GM18868 (cell line): ENCODE measurements at regions not wholly inside any gene's neighbourhood (a gene's known extent, or its start where the extent isn't known, plus 50 kb on each side); places are given as distances from the start of the nearest gene placed in this dataset.

Experiments
- ATAC-seq: cut with Tn5 transposase; IDR thresholded peaks from one replicate; pipeline ENCODE4 v1.9.1; 2021; ENCODE audit warnings: mild to moderate bottlenecking, moderate library complexity; ENCODE audit not compliant: unreplicated experiment

DNA sequence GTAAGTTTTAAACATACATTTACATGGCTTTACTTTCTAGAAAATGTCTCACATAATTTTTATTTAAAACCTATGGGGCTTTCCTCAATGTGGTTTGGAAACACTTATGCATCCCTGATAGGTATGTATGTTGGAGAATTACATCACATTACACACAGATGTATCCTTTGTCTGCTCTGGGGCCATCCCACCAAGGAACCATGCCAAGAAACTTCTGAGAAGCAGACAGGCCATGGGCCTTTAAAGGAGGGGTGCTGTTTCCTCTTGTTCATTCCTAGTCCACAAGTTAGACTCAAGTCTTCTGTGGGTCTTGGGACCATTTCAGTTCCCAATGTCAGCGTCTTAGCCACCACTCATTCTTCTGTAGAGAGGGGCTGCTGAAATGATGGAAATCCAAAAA, 162.0 kb upstream of the SETBP1 start:
- no peak for ATAC-seq

DNA sequence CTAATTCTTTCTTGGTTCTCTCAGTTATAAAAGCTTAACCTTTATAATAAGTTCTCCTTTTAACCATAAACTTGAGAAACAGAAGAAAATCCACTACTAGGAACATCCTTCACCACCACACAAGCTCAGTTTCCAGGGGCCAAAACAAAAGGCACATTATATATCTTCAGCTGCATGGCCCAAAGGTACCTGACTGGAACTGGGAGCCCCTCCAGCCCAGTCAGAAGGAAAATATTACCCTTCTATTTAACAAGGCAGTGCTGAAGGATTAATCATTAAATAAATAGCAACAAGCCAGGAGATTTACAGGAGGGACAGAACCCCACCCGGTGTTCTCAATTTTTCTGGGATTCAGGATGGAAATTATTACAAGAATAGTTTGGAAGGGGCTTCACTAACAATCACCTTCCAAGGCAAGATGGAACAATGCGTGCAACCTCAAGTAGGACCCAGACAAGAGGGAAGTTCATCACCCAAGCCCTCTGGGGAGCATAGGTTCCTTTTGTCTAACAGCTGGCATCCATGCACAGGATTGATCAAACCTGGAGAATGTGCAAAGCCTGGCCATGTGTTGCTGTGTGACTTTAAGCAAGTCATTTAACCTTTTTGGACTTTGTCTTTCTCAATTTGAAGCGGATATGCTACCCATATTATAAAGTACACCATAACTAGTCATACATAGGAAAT, 159.6 kb upstream of the SETBP1 start:
- ATAC-seq = no peak

- ATAC-seq = no peak
These were observed 159.0 kb upstream of the SETBP1 start for GRCh38 chr18:44521668-44522022.

DNA sequence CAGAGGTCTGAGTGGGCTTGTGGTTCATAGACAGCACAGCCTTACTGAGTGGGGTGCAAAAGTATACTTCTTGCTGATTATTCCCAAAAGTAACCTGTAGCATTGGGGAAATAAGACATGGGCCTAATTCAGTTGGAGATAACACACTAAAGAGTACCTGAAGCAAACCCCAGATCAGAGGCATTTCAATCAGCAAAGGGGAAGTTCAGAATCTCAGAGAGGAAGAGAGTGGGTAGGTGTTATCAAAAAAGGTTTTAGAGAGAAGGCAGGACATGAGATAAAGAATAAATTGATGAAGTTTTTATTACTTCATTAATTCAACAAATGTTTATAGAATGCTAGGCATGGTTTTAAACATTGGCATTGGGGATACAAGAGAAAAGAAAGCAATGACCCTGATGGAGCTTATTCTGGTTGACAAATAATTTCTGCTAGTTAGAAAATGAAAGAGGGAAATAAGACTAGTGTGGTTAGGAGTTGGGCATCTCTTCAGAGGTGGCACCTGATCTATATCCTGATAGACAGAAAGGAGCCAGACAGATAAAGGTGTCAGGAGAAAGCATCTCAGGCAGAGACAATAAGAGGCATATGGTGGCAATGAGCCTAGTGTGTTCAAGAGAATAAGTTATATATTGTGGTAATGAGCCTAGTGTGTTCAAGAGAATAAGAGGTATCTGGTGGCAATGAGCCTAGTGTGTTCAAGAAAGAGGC, 153.8 kb upstream of the SETBP1 start:
- ATAC-seq = peak; percentile 70

DNA sequence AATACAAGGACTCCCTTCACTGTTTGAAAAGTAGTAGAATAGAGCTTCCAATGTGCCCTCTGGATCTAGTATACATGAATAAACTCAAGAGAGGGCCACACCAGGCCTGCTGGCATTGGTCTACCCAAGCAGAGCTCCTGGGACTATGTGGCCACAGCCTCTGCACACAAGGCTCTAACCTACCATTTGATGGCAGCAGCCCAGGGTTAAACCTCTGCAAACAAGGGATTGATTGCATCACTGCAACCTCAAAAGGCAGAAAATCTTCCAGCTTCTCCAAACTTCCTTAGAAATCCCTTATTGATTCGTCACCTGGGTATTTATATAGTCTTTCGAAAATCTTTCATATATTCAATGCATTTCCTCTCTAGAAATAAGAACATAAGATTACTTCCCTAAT, 147.6 kb upstream of the SETBP1 start:
- no peak for ATAC-seq

DNA sequence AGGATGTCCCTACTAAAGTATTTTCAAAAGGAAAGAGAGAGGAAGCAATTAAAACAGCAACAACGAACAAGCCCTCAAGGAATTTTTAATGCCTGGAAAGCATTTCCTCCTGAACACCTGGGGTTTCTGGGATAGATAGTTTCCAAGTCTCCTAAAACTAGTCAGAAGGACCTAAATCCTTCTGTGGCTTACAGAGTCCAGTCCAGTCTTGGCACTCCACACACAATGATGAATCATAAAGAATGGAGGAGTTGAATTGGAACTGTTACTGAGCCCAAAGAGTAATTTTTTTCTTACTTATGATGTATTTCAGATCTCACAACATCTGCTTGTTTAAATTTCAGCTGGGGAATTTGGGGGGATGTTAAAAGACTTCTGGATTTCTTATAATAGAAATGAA, 144.6 kb upstream of the SETBP1 start:
- no peak for ATAC-seq

DNA sequence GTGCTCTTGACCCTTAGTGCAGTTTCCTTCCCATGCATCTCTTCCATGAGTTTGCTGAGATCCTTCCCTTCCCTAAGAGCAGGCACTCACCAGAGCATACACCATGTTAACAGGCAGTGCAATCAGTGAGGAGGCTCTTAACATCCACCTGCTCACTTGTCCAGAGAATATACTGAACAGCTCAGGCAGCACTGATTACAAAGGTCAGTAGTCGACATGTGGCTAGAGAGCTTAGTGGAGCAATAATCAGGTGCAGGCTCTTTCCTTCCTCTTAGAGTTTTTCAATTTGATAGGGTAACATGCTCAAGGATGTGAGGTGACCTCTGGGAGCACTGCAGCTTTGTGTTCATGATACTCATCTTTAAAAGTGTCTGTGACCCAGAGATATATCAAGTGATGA, 144.1 kb upstream of the SETBP1 start:
- no peak for ATAC-seq

GRCh38 chr18:44537526-44537925, 143.2 kb upstream of the SETBP1 start:
- no peak for ATAC-seq

- no peak for ATAC-seq
These were observed 140.8 kb upstream of the SETBP1 start for GRCh38 chr18:44539926-44540325.

DNA sequence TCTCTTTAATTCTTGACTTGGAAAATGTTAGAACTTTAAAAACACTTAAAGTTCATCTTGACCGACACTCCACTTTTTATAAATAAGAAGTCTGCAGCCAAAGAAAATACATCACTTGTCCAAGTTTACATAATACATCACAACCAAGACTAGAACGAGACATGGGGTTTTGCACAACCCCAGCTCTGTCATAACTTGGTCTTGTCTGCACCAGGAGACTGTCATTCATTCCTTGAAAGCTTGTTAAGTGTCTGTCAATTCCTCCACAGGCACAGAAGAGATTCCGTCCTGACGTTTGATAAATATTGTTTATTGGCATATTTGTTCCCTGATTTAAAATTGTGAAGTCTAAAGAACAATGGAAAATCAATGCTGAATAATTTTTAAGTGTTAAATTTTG, 139.5 kb upstream of the SETBP1 start:
- no peak for ATAC-seq

GRCh38 chr18:44541781-44542180, 138.9 kb upstream of the SETBP1 start:
- ATAC-seq = no peak

GRCh38 chr18:44543387-44543786, 137.3 kb upstream of the SETBP1 start:
- no peak for ATAC-seq

DNA sequence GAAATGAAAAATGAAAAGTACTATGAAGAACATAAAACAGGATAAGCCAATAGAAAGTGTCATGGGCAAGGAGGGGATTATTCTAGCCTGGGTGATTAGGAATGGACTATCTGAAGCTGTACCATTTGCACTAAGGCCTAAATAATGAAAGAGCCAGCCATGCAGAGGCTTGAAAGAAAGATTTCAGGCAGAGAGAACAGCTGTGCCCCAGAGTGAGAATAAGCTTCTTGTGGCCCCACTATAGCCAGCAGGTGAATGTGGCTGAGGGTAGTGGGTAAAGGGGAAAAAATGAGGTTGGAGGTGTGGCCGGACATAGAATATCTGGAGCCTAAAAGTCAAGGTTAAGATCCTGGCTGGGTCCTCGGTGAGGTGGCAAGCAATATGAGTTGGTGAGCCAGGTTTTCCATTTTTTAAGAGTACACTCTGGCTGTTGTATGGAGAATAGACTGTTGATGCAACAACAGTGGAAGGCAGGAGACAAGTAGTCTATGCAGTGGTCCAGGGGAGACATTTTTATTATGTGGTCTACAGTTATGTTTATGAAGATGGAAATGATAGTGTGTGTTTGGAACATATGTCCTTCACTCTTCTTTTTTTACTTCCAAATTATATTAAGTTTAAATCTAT, 135.2 kb upstream of the SETBP1 start:
- no peak for ATAC-seq

- no peak for ATAC-seq
These were observed 133.7 kb upstream of the SETBP1 start for GRCh38 chr18:44546954-44547353.

GRCh38 chr18:44548291-44549221, 132.1 kb upstream of the SETBP1 start:
- ATAC-seq = no peak

DNA sequence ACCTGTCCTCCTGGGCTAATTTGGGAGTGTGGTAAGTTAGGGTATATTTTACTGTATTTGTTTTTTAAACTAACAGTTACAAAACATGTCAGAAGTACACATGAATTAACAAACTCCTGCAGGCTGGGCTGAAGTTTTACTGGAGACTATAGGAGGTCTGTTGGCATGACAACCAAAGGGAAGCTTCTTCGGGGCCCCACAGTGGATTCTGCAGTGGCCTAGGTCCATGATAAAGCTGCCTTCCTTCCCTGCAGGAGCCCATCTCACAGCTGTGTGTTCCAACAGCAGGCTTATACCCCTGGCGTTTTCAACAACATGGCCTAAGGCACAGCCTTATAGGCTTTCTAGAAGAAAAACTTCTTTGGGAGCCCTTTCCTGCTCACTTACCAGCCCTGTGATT, 128.0 kb upstream of the SETBP1 start:
- no peak for ATAC-seq

DNA sequence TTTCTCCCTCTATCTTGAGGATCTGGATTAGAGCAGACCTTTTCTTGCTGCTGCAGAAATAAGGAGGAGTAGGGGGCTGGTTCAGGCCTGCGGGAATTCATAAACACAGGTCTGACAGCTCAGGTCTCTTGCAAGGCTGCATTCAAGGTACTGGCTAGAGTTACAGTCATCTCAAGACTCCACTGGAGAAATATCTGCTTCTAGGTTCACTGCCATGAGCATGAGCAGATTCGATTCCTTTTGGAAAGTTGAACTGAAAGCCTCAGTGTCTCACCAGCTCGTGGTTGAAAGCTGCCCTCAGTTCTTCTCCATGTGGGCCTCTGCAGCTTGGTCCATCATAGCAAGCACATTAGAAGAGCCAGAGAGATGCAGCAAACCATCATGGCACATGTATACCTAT, 124.4 kb upstream of the SETBP1 start:
- peak; percentile 91 for ATAC-seq

DNA sequence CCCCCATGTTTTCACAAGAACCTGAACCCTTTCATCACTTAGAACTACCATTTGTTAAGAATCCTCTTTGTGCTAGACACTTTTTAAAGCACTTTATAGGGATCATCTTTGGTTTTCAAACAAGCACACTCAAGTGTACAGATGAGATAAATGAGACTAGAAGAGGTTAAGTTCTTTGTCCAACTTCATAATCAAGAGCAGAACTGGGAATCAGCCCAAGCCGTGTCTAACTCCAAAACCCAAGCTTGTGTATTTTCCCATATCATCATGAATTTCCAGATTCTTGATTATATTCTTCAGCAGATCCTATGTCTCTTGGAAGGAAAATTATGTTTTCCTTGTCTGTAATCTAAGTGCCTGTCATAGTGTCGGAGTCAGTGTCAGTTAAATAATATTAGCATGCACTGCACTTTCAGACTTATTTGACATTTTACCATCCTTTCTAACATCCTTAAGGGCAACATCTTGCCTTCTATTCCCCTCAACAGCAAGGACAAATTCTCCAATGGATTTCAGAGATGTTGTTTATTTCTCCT, 123.0 kb upstream of the SETBP1 start:
- ATAC-seq = no peak

GRCh38 chr18:44558767-44559166, 121.9 kb upstream of the SETBP1 start:
- ATAC-seq = no peak

DNA sequence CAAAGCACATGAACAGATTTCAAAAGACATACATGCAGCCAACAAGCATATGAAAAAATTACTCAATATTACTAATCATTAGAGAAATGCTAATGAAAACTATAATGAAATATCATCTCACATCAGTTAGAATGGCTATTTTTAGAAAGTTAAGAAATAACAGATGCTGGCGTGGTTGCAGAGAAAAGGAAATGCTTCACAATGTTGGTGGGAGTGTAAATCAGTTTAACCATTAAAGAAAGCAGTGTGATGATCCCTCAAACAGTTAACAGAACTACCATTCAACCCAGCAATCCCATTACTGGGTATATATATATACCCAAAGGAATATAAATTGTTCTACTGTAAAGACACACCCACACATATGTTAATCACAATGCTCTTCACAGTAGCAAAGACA, 117.7 kb upstream of the SETBP1 start:
- ATAC-seq = no peak

DNA sequence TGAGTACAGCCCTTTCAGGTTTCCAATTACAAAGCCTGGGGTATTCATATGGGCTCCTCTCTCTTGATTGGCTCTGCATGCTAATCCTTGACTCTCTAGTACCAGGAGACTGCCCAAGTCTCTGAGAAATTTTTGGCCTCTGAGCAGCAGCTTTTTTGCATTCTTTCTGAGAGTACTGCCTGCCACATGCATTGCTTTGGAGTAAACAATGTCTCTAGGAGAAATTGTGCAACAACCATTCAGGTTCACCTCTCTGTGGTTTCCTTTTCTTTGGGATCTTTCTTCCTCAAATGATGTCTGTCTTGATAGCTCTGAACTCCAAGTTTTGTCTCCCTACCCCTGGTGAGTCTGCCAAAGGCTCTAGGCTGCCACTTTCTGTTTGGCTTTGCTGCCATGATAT, 115.8 kb upstream of the SETBP1 start:
- no peak for ATAC-seq
